HG03135 (cell line): ENCODE measurements at regions not wholly inside any gene's neighbourhood (a gene's known extent, or its start where the extent isn't known, plus 50 kb on each side); places are given as distances from the start of the nearest gene placed in this dataset.
A peak's percentile ranks its signal among the peaks of the same experiment; 100 is the strongest.
"Not testable (repeated sequence)": the region's sequence is repeated elsewhere in the genome, so short reads cannot be mapped to it uniquely, and the experiment has no call there.

Experiments used
- ATAC-seq: cut with Tn5 transposase; IDR thresholded peaks from one replicate; pipeline ENCODE4 v1.9.1; 2021; ENCODE audit warnings: mild to moderate bottlenecking, moderate library complexity; ENCODE audit not compliant: unreplicated experiment

GRCh38 chr14:42563313-42563712, 956.6 kb downstream of the LRFN5 start:
- ATAC-seq: no peak

- ATAC-seq: no peak
Measured at GRCh38 chr14:42556551-42556950, 949.9 kb downstream of the LRFN5 start.

GRCh38 chr14:42555365-42555764, 948.7 kb downstream of the LRFN5 start:
- no peak for ATAC-seq

DNA sequence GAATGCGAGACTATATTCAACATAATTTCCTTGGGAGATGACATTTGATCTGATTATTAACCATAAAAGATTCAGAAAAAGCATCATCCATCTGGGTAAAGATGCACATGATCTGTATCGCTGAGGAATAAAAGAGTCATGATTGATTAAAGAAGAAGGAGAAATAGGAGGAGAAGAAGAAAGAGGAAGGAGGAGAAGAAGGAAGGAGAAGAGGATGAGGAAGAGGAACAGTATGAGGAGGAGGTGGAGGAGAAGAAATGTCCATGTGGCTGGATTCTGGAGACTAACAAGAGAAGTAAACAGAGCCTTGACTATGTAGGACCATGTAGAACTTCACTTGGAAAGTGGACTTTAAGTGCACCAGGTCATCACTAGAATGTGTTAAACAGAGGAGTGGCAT, 947.4 kb downstream of the LRFN5 start:
- no peak for ATAC-seq

DNA sequence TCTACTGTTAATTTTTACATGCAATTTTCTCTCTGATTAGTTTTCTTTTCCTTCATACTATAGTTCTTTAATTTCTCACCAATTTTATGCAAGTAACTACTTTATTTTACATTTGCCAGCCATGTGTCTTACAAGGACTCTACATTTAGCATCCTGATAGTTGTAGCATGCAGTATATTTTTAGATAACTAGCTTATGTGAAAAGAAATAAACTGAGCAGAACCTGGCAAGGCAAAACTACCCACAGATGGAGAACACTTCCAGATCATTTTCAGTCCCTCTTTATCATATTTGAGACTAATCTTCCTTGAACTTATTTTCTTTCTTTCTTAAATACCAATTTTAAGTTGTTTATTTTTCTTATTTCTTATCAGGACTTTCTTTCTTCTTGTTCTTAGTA, 943.6 kb downstream of the LRFN5 start:
- no peak for ATAC-seq

GRCh38 chr14:42548349-42548748, 941.7 kb downstream of the LRFN5 start:
- ATAC-seq: no peak

DNA sequence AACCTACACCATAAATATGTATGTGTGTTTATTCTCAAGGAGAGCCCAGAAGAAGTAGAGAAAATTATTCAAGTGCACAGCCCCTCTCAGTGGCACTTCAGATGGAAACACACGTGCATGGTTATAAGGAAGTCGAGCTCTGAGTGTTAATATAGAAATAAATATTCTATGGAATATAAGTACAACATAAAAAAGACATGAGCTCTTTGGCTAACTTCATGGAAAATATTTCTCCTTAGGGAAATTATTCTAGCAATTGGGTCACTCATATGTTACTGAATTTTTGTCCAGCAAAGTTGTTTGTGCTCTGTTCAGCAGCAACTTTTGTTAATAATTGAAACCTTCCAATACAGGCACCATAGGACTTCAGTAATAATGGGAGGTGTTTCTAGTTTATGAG, 939.0 kb downstream of the LRFN5 start:
- ATAC-seq: no peak

GRCh38 chr14:42541535-42542001, 934.9 kb downstream of the LRFN5 start:
- no peak for ATAC-seq

- no peak for ATAC-seq
Measured at GRCh38 chr14:42535397-42535796, 928.7 kb downstream of the LRFN5 start.

DNA sequence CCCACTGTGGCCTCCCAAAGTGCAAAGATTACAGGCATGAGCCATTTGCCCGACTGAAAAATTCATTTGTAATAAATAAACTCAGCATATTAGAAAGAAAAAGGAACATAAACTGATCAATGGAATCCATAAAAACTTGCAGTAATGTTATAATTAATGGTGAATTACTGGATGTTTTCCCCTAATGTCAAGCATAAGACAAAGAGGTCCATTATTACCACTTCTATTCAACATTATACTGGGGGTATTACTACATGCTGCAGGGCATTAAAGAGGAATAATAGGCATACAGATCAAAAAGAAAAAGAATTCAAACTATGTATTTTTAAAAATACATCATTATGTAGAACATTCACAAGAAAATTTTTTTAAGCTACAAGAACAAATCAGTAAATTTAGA, 926.8 kb downstream of the LRFN5 start:
- no peak for ATAC-seq

DNA sequence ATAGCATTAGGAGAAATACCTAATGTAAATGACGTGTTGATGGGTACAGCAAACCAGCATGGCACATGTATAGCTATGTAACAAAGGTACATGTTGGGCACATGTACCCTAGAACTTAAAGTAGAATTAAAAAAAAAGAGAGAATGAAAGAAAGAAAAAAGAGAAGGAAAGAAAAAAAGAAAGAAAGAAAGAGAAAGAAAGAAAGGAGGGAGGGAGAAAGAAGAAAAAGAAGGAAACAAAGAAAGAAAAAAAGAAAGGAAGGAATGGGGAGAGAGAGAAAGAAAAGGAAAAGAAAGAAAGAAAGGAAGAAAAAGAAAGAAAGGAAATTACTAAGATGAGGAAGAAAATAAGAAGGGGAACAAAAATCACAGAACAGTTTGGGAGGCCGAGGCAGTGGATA, 925.5 kb downstream of the LRFN5 start:
- ATAC-seq: no peak

GRCh38 chr14:42527141-42527540, 920.5 kb downstream of the LRFN5 start:
- no peak for ATAC-seq

DNA sequence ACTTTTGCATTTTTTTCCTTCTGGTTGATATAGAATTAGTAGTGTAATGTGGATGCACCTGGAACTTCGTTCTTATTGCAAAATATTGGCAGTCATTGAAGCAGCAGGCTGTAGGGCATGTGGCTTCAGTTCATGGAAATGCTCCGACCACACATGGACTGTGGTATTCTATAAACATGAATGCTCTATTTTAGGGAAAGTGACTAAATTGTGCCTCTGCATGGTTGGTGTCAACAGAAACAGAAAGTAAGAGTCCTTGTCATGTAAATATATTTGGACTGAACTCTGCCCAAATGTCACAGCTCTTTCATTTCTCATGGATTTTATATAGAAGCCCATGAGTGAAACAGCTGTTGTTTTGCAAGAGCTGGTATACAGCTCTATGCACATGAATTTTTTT, 917.0 kb downstream of the LRFN5 start:
- peak; percentile 97 for ATAC-seq

- no peak for ATAC-seq
Measured at GRCh38 chr14:42517806-42518500, 911.3 kb downstream of the LRFN5 start.

DNA sequence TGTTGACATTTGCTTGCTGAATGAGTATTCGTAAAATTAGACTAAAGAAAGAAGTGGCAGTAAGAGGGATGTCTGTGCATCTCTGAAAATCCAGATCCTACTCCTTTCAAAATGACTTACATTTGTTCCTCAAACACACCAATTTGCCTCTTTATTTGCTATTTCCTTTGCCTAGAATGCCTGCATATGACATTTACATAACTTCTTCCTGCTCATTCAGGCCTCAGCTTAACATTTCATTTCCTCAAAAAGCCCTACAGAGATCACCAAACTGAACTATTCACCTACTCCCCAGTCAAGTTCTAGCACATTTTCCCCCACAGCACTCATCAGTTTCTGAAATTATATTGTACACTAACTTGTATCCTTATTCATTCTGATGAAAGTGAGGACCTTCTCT, 907.2 kb downstream of the LRFN5 start:
- ATAC-seq: no peak

DNA sequence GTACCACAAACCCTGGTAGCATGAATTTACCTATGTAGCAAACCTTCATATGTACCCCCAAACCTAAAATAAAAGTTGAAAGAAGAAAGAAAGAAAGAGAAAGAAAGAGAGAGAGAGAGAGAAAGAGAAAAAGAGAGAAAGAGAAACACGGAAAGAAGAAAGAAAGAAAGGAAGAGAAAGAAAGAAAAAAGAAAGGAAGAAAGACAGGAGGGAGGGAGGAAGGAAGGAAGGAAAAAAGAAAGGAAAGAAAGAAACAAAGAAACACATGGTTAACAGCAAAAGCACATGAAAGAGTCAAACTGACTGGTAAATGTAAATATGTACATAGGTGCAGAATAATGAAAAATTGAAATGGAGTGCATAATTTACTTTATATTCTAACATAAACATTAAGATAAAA, 903.4 kb downstream of the LRFN5 start:
- ATAC-seq: no peak

- ATAC-seq: no peak
Measured at GRCh38 chr14:42508209-42508946, 901.7 kb downstream of the LRFN5 start.

- ATAC-seq: no peak
Measured at GRCh38 chr14:42504433-42504832, 897.8 kb downstream of the LRFN5 start.

DNA sequence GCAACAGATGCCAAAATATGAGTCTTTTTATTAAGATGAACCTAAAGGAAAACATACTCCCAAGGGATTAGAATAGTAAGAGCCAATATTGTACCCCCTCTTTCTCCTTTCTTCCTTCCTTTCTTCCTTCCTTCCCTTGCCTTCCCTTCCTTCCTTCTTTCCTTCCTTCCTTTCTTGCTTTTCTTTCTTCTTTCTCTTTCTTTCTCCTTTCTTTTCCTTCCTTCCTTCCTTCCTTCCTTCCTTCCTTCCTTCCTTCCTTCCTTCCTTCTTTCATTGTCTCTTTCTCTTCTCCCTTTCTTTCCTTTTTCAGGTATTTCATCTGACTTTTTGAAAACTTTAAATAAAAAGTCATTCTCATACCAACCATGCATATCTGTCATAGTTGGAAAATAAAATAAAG, 892.5 kb downstream of the LRFN5 start:
- no peak for ATAC-seq

GRCh38 chr14:42490536-42490935, 883.9 kb downstream of the LRFN5 start:
- no peak for ATAC-seq

- ATAC-seq: no peak
Measured at GRCh38 chr14:42488965-42489364, 882.3 kb downstream of the LRFN5 start.

DNA sequence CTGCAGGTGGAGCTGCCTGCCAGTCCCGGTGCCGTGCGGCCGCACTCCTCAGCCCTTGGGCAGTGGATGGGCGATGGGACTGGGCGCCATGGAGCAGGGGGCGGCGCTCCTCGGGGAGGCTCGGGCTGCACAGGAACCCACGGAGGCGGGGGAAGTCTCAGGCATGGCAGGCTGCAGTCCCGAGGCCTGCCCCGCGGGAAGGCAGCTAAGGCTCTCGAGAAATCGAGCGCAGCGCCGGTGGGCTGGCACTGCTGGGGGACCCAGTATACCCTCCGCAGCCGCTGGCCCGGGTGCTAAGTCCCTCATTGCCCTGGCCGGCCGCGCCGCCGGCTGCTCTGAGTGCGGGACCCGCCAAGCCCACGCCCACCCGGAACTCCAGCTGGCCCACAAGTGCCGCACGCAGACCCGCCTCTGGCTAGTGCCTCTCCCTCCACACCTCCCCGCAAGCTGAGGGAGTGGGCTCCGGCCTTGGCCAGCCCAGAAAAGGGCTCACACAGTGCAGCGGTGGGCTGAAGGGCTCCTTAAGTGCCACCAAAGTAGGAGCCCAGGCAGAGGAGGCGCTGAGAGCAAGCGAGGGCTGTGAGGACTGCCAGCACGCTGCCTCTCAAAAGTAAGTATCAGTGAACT, 875.8 kb downstream of the LRFN5 start:
- ATAC-seq: not testable (repeated sequence)
